ENCODE measurements at regions not wholly inside any gene's neighbourhood (a gene's known extent, or its start where the extent isn't known, plus 50 kb on each side); places are given as distances from the start of the nearest gene placed in this dataset.

DNA sequence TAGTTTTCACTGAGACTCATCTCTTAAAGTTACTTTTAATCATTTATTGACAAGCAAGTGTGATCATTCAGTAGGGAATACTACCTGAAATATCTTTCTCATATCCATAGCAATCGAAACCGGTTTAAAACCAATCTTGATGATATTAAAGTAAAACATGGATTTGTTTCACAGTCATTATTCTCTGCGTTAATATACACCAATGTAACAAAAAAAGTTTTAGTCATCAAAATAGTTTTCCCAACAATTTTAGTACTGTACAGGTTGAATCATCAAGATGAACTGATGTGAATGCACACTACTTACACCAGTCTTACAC lies 137.0 kb upstream of the KRAS start:
- TF ChIP-seq CTCF (conservative IDR thresholded peaks at IDR 0.05 in 1 of 2, IDR thresholded peaks at IDR 0.05 in 1 of 2; ENCODE audit: extremely low read depth in 1 of 2, insufficient read depth in 1 of 2, low read depth in 1 of 2, low read length in 2 of 2) (no peak), EZH2 (IDR thresholded peaks at IDR 0.05; ENCODE audit: borderline replicate concordance, low read length) (no peak)
